ENCODE measurements at regions not wholly inside any gene's neighbourhood (a gene's known extent, or its start where the extent isn't known, plus 50 kb on each side); places are given as distances from the start of the nearest gene placed in this dataset.

GRCh38 chr6:41424370-41425058, 89.1 kb downstream of the NCR2 start:
- TF ChIP-seq CTCF (IDR thresholded peaks at IDR 0.05) (peak; percentile 94), EZH2phosphoT487 (IDR thresholded peaks at IDR 0.05) (peak; percentile 43)
